ENCODE measurements at regions not wholly inside any gene's neighbourhood (a gene's known extent, or its start where the extent isn't known, plus 50 kb on each side); places are given as distances from the start of the nearest gene placed in this dataset.

- FAIRE-seq (no peak), DNase-seq (ENCODE audit: low read depth in 1 of 2, low spot score in 2 of 2) (no peak)
- ChIA-PET POLR2A (ENCODE audit: partially characterized antibody) (no interaction called here), CTCF (ENCODE audit: partially characterized antibody) (interaction anchor here (1.2 kb wide), 1 partner anchor 271 kb away, joined by 3 read pairs; no protein-coding TSS in a partner anchor)
- no peak overlapping the region for H3K18ac ChIP-seq (ENCODE audit: extremely low read depth, low read length)
- no peaks in the 10 kb centered on the region for H3K79me1 ChIP-seq (ENCODE audit: low read depth, low read length)
- no peak overlapping the region for H3K4me3 ChIP-seq (ENCODE audit: extremely low read depth in 1 of 4, insufficient read depth in 2 of 4, low read depth in 3 of 4, low read length in 4 of 4)
- no peak overlapping the region for H2BK12ac ChIP-seq (ENCODE audit: low read depth, low read length)
- H3K56ac ChIP-seq (replicated peaks; ENCODE audit: insufficient read length, low read depth, low read length) = no peak overlapping the region
- no peak overlapping the region for H2BK120ac ChIP-seq (replicated peaks; ENCODE audit: low read depth, low read length)
- H3K4ac ChIP-seq (replicated peaks; ENCODE audit: insufficient read length, low read depth, low read length) = no peak overlapping the region
- no peak overlapping the region for H2AFZ ChIP-seq (ENCODE audit: low read length)
- 93% methylated on average over 4 of the region's 4 CpGs; no CpG with 5 or more reads in 1 of the 2 experiments for WGBS, 2 experiments (ENCODE audit: extremely low coverage in 1 of 2, insufficient coverage in 1 of 2, insufficient read length in 1 of 2, insufficient replicate concordance in 2 of 2, low coverage in 1 of 2, low lambda C conversion rate in 2 of 2, missing lambda C conversion rate in 1 of 2)
- H2AK5ac ChIP-seq (ENCODE audit: low read depth, low read length) = no peak overlapping the region
- H3K9ac ChIP-seq (replicated peaks in 1 of 4; ENCODE audit: extremely low read depth in 1 of 4, low read depth in 3 of 4, low read length in 3 of 4) = no peak overlapping the region
- no peak overlapping the region for H3K27ac ChIP-seq (ENCODE audit: low read depth, low read length)
- H3K4me2 ChIP-seq (ENCODE audit: insufficient read depth in 1 of 2, low read depth in 2 of 2, low read length in 2 of 2) = no peak overlapping the region
- no peak overlapping the region for H4K91ac ChIP-seq (replicated peaks; ENCODE audit: insufficient read length, low read length)
- H4K20me1 ChIP-seq (replicated peaks in 1 of 2; ENCODE audit: control insufficient read depth in 1 of 2, insufficient read depth in 2 of 2, low read length in 2 of 2) = no peaks in the 10 kb centered on the region
- TF ChIP-seq GABPA (IDR thresholded peaks at IDR 0.05; ENCODE audit: borderline replicate concordance, insufficient read depth, low read length) (no peak), SIX5 (IDR thresholded peaks at IDR 0.05; ENCODE audit: low read depth, low read length) (no peak), TAF7 (optimal IDR thresholded peaks at IDR 0.05; ENCODE audit: borderline replicate concordance, low read depth, low read length) (no peak), SP2 (IDR thresholded peaks at IDR 0.05; ENCODE audit: low read length) (no peak), SIRT6 (IDR thresholded peaks at IDR 0.05; ENCODE audit: low read length) (no peak), ZNF274 (IDR thresholded peaks at IDR 0.05; ENCODE audit: borderline replicate concordance, extremely low read depth, low read length) (no peak), CTBP2 (IDR thresholded peaks at IDR 0.05; ENCODE audit: borderline replicate concordance, insufficient read depth, insufficient read length, low read length) (no peak), EGR1 (IDR thresholded peaks at IDR 0.05; ENCODE audit: borderline replicate concordance, low read depth, low read length) (no peak), FOSL1 (IDR thresholded peaks at IDR 0.05; ENCODE audit: insufficient read depth, low read depth, low read length) (no peak)
- TF ChIP-seq, protein P1, sequence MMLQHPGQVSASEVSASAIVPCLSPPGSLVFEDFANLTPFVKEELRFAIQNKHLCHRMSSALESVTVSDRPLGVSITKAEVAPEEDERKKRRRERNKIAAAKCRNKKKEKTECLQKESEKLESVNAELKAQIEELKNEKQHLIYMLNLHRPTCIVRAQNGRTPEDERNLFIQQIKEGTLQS (IDR thresholded peaks at IDR 0.05; ENCODE audit: insufficient read depth, low read depth, low read length) = no peak
- H3K23me2 ChIP-seq (ENCODE audit: low read depth, low read length) = no peaks in the 10 kb centered on the region
- no peak overlapping the region for H3K14ac ChIP-seq (ENCODE audit: insufficient read length)
- no peak overlapping the region for H3K23ac ChIP-seq (ENCODE audit: insufficient read length)
- H3K27me3 ChIP-seq (replicated peaks in 1 of 4; ENCODE audit: control insufficient read depth in 3 of 4, extremely low read depth in 1 of 4, insufficient read depth in 3 of 4, low read length in 3 of 4) = peaks cover 0 to 1% (median 0%) of the 10 kb centered on the region in 4 experiments; a peak in 1 of 7 replicates
- H3K4me1 ChIP-seq (replicated peaks in 1 of 4; ENCODE audit: control insufficient read depth in 3 of 4, insufficient read depth in 4 of 4, low read length in 3 of 4) = no peaks in the 10 kb centered on the region
- H3K9me3 ChIP-seq (ENCODE audit: insufficient read depth in 2 of 2, low read depth in 1 of 2, low read length in 1 of 2) = no peaks in the 10 kb centered on the region
- H3K79me2 ChIP-seq (ENCODE audit: control insufficient read depth in 1 of 2, insufficient read depth in 2 of 2, low read length in 2 of 2) = no peaks in the 10 kb centered on the region
- H3K36me3 ChIP-seq (ENCODE audit: control insufficient read depth in 2 of 4, insufficient read depth in 4 of 4, low read length in 3 of 4) = no peaks in the 10 kb centered on the region
- H2BK5ac ChIP-seq (ENCODE audit: low read depth, low read length) = no peak overlapping the region
- H4K5ac ChIP-seq (ENCODE audit: insufficient read length, low read depth, low read length) = no peak overlapping the region
- H2BK15ac ChIP-seq (ENCODE audit: low read length) = no peak overlapping the region
- H4K8ac ChIP-seq (ENCODE audit: extremely low read depth, insufficient read depth, low read length) = no peak overlapping the region
- no peak overlapping the region for H2BK20ac ChIP-seq (ENCODE audit: low read length)
Observed at GRCh38 chr3:74920721-74921350, 306.4 kb upstream of the CNTN3 start.
